ENCODE measurements at regions not wholly inside any gene's neighbourhood (a gene's known extent, or its start where the extent isn't known, plus 50 kb on each side); places are given as distances from the start of the nearest gene placed in this dataset.

GRCh38 chr18:2448565-2449151 is 122.6 kb downstream of the METTL4 start:
- Histone ChIP-seq H3K27me3 (ENCODE audit: insufficient read depth, poor library complexity, severe bottlenecking) (no peaks in the 10 kb centered on the region), H3K27ac (replicated peaks) (peak overlapping the region; percentile 90), H3K4me3 (replicated peaks; ENCODE audit: insufficient read depth, low read length) (no peak overlapping the region)
- peak; percentile 55 to 85 for DNase-seq (ENCODE audit: low read depth in 1 of 2, low spot score in 1 of 2)
- peak; percentile 36; the same call in 1 of the 2 replicates for TF ChIP-seq GABPA (IDR thresholded peaks at IDR 0.05; ENCODE audit: low read depth)
- TF ChIP-seq REST (IDR thresholded peaks at IDR 0.05; ENCODE audit: insufficient replicate concordance, low read depth) = peak; percentile 42
- no peak for TF ChIP-seq SPI1 (IDR thresholded peaks at IDR 0.05; ENCODE audit: borderline replicate concordance, low read depth)
- TF ChIP-seq POLR2AphosphoS5 (IDR thresholded peaks at IDR 0.05; ENCODE audit: low read depth) = no peak
- TF ChIP-seq CTCF (IDR thresholded peaks at IDR 0.05; ENCODE audit: insufficient read depth, low read length) = no peak

GRCh38 chr18:2451556-2451955 is 119.7 kb downstream of the METTL4 start:
- no peak overlapping the region for H3K4me3 ChIP-seq (replicated peaks; ENCODE audit: insufficient read depth, low read length)
- TF ChIP-seq POLR2AphosphoS5 (IDR thresholded peaks at IDR 0.05; ENCODE audit: low read depth) = no peak
- no peak for TF ChIP-seq CTCF (IDR thresholded peaks at IDR 0.05; ENCODE audit: insufficient read depth, low read length)
- no peak for TF ChIP-seq REST (IDR thresholded peaks at IDR 0.05; ENCODE audit: insufficient replicate concordance, low read depth)
- TF ChIP-seq GABPA (IDR thresholded peaks at IDR 0.05; ENCODE audit: low read depth) = no peak
- no peak for TF ChIP-seq SPI1 (IDR thresholded peaks at IDR 0.05; ENCODE audit: borderline replicate concordance, low read depth)
- H3K27me3 ChIP-seq (ENCODE audit: insufficient read depth, poor library complexity, severe bottlenecking) = no peaks in the 10 kb centered on the region
- DNase-seq (ENCODE audit: low read depth in 1 of 2, low spot score in 1 of 2) = no peak
- no peak overlapping the region; the same call in 1 of the 2 replicates for H3K27ac ChIP-seq (replicated peaks)

GRCh38 chr18:2459886-2460285 is 111.4 kb downstream of the METTL4 start:
- no peak overlapping the region for H3K27ac ChIP-seq (replicated peaks)
- no peaks in the 10 kb centered on the region for H3K27me3 ChIP-seq (ENCODE audit: insufficient read depth, poor library complexity, severe bottlenecking)
- H3K4me3 ChIP-seq (replicated peaks; ENCODE audit: insufficient read depth, low read length) = no peak overlapping the region
- TF ChIP-seq POLR2AphosphoS5 (IDR thresholded peaks at IDR 0.05; ENCODE audit: low read depth) (no peak), CTCF (IDR thresholded peaks at IDR 0.05; ENCODE audit: insufficient read depth, low read length) (no peak), REST (IDR thresholded peaks at IDR 0.05; ENCODE audit: insufficient replicate concordance, low read depth) (no peak), GABPA (IDR thresholded peaks at IDR 0.05; ENCODE audit: low read depth) (no peak), SPI1 (IDR thresholded peaks at IDR 0.05; ENCODE audit: borderline replicate concordance, low read depth) (no peak)
- no peak for DNase-seq (ENCODE audit: low read depth in 1 of 2, low spot score in 1 of 2)

Data from HL-60 (cell line).